NCI-H1694 (cell line): ENCODE measurements at regions not wholly inside any gene's neighbourhood (a gene's known extent, or its start where the extent isn't known, plus 50 kb on each side); places are given as distances from the start of the nearest gene placed in this dataset.
"Not testable (repeated sequence)": the region's sequence is repeated elsewhere in the genome, so short reads cannot be mapped to it uniquely, and the experiment has no call there.

Experiments
- DNase-seq: peaks from one replicate; lab custom pipeline; 2025; lab: John Stamatoyannopoulos, UW

GRCh38 chr16:52309446-52310416 is 237.2 kb downstream of the TOX3 start:
- DNase-seq, result no peak

- DNase-seq, result no peak
Observed at GRCh38 chr16:52308051-52308450, 238.9 kb downstream of the TOX3 start.

- DNase-seq, result no peak
Observed at GRCh38 chr16:52301026-52301425, 245.9 kb downstream of the TOX3 start.

- no peak for DNase-seq
Observed at GRCh38 chr16:52298769-52299168, 248.2 kb downstream of the TOX3 start.

GRCh38 chr16:52296706-52297315 is 250.1 kb downstream of the TOX3 start:
- not testable (repeated sequence) for DNase-seq

GRCh38 chr16:52296076-52296475 is 250.9 kb downstream of the TOX3 start:
- DNase-seq, result no peak

- DNase-seq, result no peak
Observed at GRCh38 chr16:52294660-52295059, 252.3 kb downstream of the TOX3 start.

- DNase-seq, result no peak
Observed at GRCh38 chr16:52293204-52293603, 253.7 kb downstream of the TOX3 start.

- no peak for DNase-seq
Observed at GRCh38 chr16:52283584-52284375, 263.2 kb downstream of the TOX3 start.

- DNase-seq, result no peak
Observed at GRCh38 chr16:52283018-52283417, 263.9 kb downstream of the TOX3 start.

GRCh38 chr16:52280086-52280485 is 266.9 kb downstream of the TOX3 start:
- no peak for DNase-seq

- DNase-seq, result no peak
Observed at GRCh38 chr16:52271088-52271750, 275.7 kb downstream of the TOX3 start.

- DNase-seq, result no peak
Observed at GRCh38 chr16:52265446-52265861, 281.5 kb downstream of the TOX3 start.

- DNase-seq, result no peak
Observed at GRCh38 chr16:52257534-52257933, 289.4 kb downstream of the TOX3 start.

- no peak for DNase-seq
Observed at GRCh38 chr16:52256310-52257078, 290.4 kb downstream of the TOX3 start.

- DNase-seq, result no peak
Observed at GRCh38 chr16:52254746-52255145, 292.2 kb downstream of the TOX3 start.

GRCh38 chr16:52252680-52253079 is 294.3 kb downstream of the TOX3 start:
- no peak for DNase-seq

- no peak for DNase-seq
Observed at GRCh38 chr16:52251495-52251894, 295.4 kb downstream of the TOX3 start.

GRCh38 chr16:52247737-52248136 is 299.2 kb downstream of the TOX3 start:
- no peak for DNase-seq

- no peak for DNase-seq
Observed at GRCh38 chr16:52238710-52239109, 308.2 kb downstream of the TOX3 start.

- no peak for DNase-seq
Observed at GRCh38 chr16:52237823-52238222, 309.1 kb downstream of the TOX3 start.
